Psoas muscle (tissue), 7 donors: ENCODE measurements at regions not wholly inside any gene's neighbourhood (a gene's known extent, or its start where the extent isn't known, plus 50 kb on each side); places are given as distances from the start of the nearest gene placed in this dataset.

ENCODE experiments used
- ATAC-seq, 4 donors: fragments of 200-7000 bp; cut with Tn5 transposase; one replicate each; pipeline ENCODE4 v1.9.1; 2020; ENCODE audit warnings: moderate library complexity in 3 of 4, mild to moderate bottlenecking in 2 of 4
- DNase-seq, 2 donors: peaks; one replicate each; pipeline ENCODE4 v3.0.0-alpha.2; 2020
- H3K27ac ChIP-seq: fragments of 200-600 bp; one replicate; pipeline ENCODE4 v1.8.0; 2022
- H3K27me3 ChIP-seq, 3 donors: fragments of 200-600 bp in 1 of 3; one replicate each; pipeline versions ENCODE4 v1.6.1 to v1.8.0; 2013 to 2022; ENCODE audit warnings: low read length in 2 of 3, mild to moderate bottlenecking in 2 of 3, moderate library complexity in 1 of 3; ENCODE audit not compliant: insufficient read depth in 3 of 3
- H3K36me3 ChIP-seq, 2 donors: fragments of 200-600 bp in 1 of 2; one replicate each; pipeline versions ENCODE4 v1.6.1 to v1.8.0; 2013 to 2022; ENCODE audit warnings: low read depth in 1 of 2, mild to moderate bottlenecking in 1 of 2, moderate library complexity in 1 of 2; ENCODE audit not compliant: insufficient read depth in 1 of 2
- H3K4me1 ChIP-seq: fragments of 200-600 bp; one replicate; pipeline ENCODE4 v1.8.0; 2022
- H3K4me3 ChIP-seq: fragments of 200-600 bp; one replicate; pipeline ENCODE4 v1.8.0; 2022; ENCODE audit warnings: mild to moderate bottlenecking
- H3K9me3 ChIP-seq: fragments of 200-600 bp; one replicate; pipeline ENCODE4 v1.8.0; 2022
- CTCF ChIP-seq: fragments of 200-600 bp; IDR thresholded peaks from one replicate; pipeline ENCODE4 v1.8.0; 2022; ENCODE audit warnings: antibody characterized with exemption
- WGBS, 3 donors: extraction: QIAGEN DNeasy Blood & Tissue Kit; methylation state at CpG; one replicate each; pipeline versions ENCODE4 v1.1.6 to v1.1.7; 2013; 5-methylcytosine and 5-hydroxymethylcytosine counted together
- intact Hi-C, 2 donors: fragments of 100-400 bp; cut with DNase I; formaldehyde crosslinking; loops; one replicate each; pipeline versions ENCODE4 v1.11.0 to v1.14.2; 2022
- donor health status: healthy with polysubstance abuse.
- donor health status: DM: no; HTN: no; CAD: no; lungs with moderate emphysema.
- donor health status: Bipolar disorder and iron deficiency.
- donor health status: healthy.
- donor health status: DM: yes; HTN: yes; CAD: no.
- donor health status: DM: no; HTN: no; CAD: no.
- donor health status: DM: yes; HTN: yes; CAD: no.

- H3K36me3 ChIP-seq: no peaks in the 10 kb centered on the region
- TF ChIP-seq CTCF: no peak
- H3K27me3 ChIP-seq: no peaks in the 10 kb centered on the region
- intact Hi-C loops: no loop called here
- no peaks in the 10 kb centered on the region for H3K9me3 ChIP-seq
- H3K4me3 ChIP-seq: no peak overlapping the region
- no peak for DNase-seq
- no peak overlapping the region for H3K27ac ChIP-seq
- ATAC-seq: no peak
- no peaks in the 10 kb centered on the region for H3K4me1 ChIP-seq
Measured at GRCh38 chr14:83583201-83583600, 1946.7 kb upstream of the FLRT2 start.

DNA sequence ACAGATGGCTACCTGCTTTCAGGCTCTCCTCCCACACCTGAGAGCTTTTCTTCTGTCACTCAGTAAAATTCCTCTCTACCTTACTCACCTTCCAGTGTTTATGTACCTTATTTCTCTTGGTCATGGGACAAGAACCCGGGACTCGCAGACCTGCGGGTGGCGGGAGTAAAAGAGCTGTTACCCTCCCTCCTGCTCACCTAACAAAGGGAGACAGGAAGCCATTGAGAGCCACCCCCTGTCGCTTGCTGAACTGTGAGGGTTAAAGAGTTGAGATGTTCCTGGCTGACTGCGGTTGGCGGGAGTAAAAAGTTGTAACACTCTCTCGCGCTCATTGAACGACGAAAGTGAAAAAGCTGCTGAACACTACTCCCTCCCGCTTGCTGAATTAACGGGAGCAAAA is 1935.1 kb upstream of the FLRT2 start:
- no peak for TF ChIP-seq CTCF
- H3K36me3 ChIP-seq: no peaks in the 10 kb centered on the region
- no peak overlapping the region for H3K4me3 ChIP-seq
- DNase-seq: no peak
- WGBS, 3 donors: 93 to 96% (median 96%) methylated on average over 13 of the region's 13 CpGs
- intact Hi-C loops: no loop called here
- H3K27ac ChIP-seq: no peak overlapping the region
- no peaks in the 10 kb centered on the region for H3K27me3 ChIP-seq
- no peaks in the 10 kb centered on the region for H3K4me1 ChIP-seq
- H3K9me3 ChIP-seq: no peaks in the 10 kb centered on the region
- no peak for ATAC-seq

DNA sequence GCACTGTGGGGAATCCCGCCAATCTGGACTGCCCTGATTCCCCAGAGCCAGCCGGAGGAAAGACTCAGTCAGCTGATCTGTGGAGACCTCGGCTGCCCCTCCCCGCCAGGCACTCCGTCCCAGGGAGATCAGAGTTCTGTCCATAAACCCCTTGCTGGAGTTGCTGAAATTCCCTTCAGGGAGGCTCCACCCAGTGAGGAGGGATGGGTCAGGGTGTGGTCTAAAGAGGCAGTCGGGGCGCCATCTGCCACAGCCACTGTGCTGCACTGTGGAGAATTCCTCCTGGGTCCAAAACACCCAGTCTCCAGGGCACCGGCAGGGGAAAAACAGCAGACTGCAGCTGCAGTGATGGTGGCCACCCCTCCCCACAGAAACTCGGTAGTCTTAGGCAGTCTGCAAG is 1922.3 kb upstream of the FLRT2 start:
- H3K4me3 ChIP-seq: no peak overlapping the region
- ATAC-seq: no peak
- H3K27me3 ChIP-seq: no peaks in the 10 kb centered on the region
- no peak overlapping the region for H3K27ac ChIP-seq
- no peaks in the 10 kb centered on the region for H3K4me1 ChIP-seq
- H3K9me3 ChIP-seq: no peaks in the 10 kb centered on the region
- no peak for DNase-seq
- TF ChIP-seq CTCF: no peak
- H3K36me3 ChIP-seq: no peaks in the 10 kb centered on the region
- intact Hi-C loops: no loop called here
- 91 to 92% (median 92%) methylated on average over 9 of the region's 9 CpGs for WGBS, 3 donors

- H3K27me3 ChIP-seq: no peaks in the 10 kb centered on the region
- TF ChIP-seq CTCF: no peak
- DNase-seq (no peak), ATAC-seq (no peak)
- no peak overlapping the region for H3K27ac ChIP-seq
- WGBS, 3 donors: 25 to 30% (median 26%) methylated on average over 4 of the region's 4 CpGs
- intact Hi-C loops: no loop called here
- no peaks in the 10 kb centered on the region for H3K9me3 ChIP-seq
- no peaks in the 10 kb centered on the region for H3K36me3 ChIP-seq
- H3K4me1 ChIP-seq: no peaks in the 10 kb centered on the region
- no peak overlapping the region for H3K4me3 ChIP-seq
Measured at GRCh38 chr14:83611491-83611890, 1918.5 kb upstream of the FLRT2 start.

DNA sequence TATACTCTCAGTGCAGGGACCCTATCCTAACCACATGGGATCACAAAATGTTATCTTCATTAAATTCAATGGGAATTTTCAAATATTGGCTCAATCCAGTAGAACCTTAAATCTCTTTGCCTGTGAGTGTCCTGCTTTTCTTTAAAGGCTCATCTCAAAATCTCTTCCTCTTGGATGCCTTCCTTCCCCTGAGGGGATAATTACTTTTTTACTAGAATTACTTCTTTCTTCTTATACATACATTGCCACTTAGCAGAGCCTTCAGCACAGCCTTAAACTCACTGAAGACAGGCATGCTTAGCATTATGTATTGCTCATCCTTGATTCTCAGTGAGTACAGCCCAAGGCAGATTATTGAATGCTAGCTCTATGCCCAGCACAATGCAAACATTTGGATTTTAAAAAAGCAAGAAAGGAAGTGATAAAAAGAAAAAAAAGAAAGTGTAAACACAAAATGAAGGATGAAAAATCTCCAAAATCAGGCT is 1918.0 kb upstream of the FLRT2 start:
- TF ChIP-seq CTCF: no peak
- intact Hi-C loops: no loop called here
- no peaks in the 10 kb centered on the region for H3K36me3 ChIP-seq
- H3K4me1 ChIP-seq: no peaks in the 10 kb centered on the region
- no peak overlapping the region for H3K4me3 ChIP-seq
- ATAC-seq: no peak
- no peaks in the 10 kb centered on the region for H3K9me3 ChIP-seq
- no peak for DNase-seq
- no peaks in the 10 kb centered on the region for H3K27me3 ChIP-seq
- H3K27ac ChIP-seq: no peak overlapping the region
